SJSA1 (cell line): ENCODE measurements at regions not wholly inside any gene's neighbourhood (a gene's known extent, or its start where the extent isn't known, plus 50 kb on each side); places are given as distances from the start of the nearest gene placed in this dataset.
A peak's percentile ranks its signal among the peaks of the same experiment; 100 is the strongest.

Source experiments
- DNase-seq, 2 experiments: peaks; one replicate each; pipeline ENCODE4 v3.0.0-alpha.2; 2015 to 2020; ENCODE audit warnings: low spot score in 2 of 2, low read depth in 1 of 2
- H3K27ac ChIP-seq: fragments of 250-450 bp; sonication (Bioruptor Pico); 2 replicates; pipeline ENCODE4 v1.5.1; 2020; ENCODE audit warnings: mild to moderate bottlenecking, moderate library complexity
- H3K27me3 ChIP-seq: fragments of 250-450 bp; sonication (Bioruptor Pico); replicated peaks from 2 replicates; pipeline ENCODE4 v1.5.1; 2020; ENCODE audit warnings: mild to moderate bottlenecking, moderate library complexity
- H3K36me3 ChIP-seq: fragments of 250-450 bp; sonication (Bioruptor Pico); 2 replicates; pipeline ENCODE4 v1.5.1; 2020; ENCODE audit warnings: mild to moderate bottlenecking
- H3K4me1 ChIP-seq: fragments of 250-450 bp; sonication (Bioruptor Pico); replicated peaks from 2 replicates; pipeline ENCODE4 v1.6.1; 2021; ENCODE audit warnings: mild to moderate bottlenecking
- H3K4me3 ChIP-seq: fragments of 250-450 bp; sonication (Bioruptor Pico); 2 replicates; pipeline ENCODE4 v1.5.1; 2020; ENCODE audit warnings: mild to moderate bottlenecking
- H3K9me3 ChIP-seq: fragments of 250-450 bp; sonication (Bioruptor Pico); replicated peaks from 2 replicates; pipeline ENCODE4 v1.5.1; 2020; ENCODE audit warnings: mild to moderate bottlenecking

DNA sequence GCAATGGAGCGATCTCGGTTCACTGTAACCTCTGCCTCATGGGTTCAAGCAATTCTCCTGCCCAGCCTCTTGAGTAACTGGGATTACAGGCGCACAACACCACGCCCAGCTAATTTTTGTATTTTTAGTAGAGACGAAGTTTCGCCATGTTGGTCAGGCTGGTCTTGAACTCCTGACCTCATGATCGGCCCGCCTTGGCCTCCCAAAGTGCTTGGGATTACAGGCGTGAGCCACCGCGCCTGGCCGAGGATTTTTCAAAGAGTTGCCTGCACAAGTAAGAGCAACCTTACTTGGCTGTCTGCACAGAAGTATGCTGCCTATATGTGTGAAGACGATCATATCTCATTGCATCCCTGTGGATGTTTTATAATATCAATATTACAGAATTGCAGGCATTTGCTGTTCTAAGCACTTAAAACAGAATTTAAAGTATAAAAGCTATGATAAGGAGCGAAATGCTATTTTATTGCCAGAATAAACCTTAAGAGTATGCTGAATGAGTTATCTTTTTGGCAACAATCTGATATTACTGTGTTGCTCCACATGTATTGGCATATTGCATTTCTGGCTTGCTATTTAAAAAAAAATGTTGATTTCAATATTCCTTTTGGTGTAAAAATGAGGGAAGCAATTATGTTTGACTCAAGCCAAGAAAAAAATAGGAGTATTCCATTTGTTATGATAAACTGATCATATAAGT, 379.4 kb upstream of the SEMA3D start:
- H3K4me1 ChIP-seq = no peaks in the 10 kb centered on the region; the same call in 1 of the 2 replicates
- H3K9me3 ChIP-seq = no peaks in the 10 kb centered on the region
- H3K27me3 ChIP-seq = no peaks in the 10 kb centered on the region
- no peak for DNase-seq
- H3K27ac ChIP-seq = no peak overlapping the region
- no peaks in the 10 kb centered on the region for H3K36me3 ChIP-seq
- no peak overlapping the region for H3K4me3 ChIP-seq

DNA sequence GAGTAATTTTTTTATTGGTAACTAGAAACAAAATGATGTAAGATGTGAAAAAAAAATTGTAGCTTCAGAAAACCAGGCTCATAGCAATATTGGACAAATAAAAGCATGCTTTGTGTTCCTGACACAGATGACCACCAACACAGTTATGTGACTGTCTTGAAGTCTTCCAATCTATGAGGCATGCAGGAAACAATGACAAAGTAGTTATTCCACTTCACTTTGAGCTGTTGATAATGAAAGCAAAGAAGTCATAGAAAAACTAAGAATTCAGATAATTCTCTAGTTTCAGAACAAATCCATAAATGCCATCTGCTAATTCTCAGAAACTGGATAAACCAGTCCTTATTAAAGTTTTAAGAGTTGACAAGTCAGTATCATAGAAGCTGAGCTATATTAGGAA, 378.4 kb upstream of the SEMA3D start:
- no peak overlapping the region for H3K4me3 ChIP-seq
- no peaks in the 10 kb centered on the region for H3K36me3 ChIP-seq
- H3K27me3 ChIP-seq = no peaks in the 10 kb centered on the region
- H3K27ac ChIP-seq = peak overlapping the region; percentile 35; the same call in 1 of the 2 replicates
- no peaks in the 10 kb centered on the region for H3K9me3 ChIP-seq
- DNase-seq = peak in 1 of 2 experiments; percentile 15
- no peaks in the 10 kb centered on the region; the same call in 1 of the 2 replicates for H3K4me1 ChIP-seq

DNA sequence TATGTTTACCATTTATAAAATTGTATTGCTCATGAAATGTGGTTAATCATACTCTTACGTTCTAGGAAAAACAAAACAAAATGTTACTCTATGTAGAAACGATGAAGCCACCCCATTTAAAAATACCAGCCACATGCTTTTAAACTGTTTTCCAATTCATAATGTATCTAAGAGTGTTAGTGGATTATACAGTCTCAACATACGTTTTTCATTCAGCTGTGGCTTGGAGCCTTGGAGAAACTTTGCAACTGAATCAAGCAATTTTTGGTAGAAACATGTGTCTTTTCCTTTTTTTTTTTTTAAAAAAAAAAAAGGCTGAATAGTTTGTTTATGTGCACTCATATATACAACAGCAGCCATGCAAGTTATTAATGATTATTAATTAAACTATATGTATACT, 378.0 kb upstream of the SEMA3D start:
- Histone ChIP-seq H3K36me3 (no peaks in the 10 kb centered on the region), H3K27ac (no peak overlapping the region), H3K9me3 (no peaks in the 10 kb centered on the region), H3K27me3 (no peaks in the 10 kb centered on the region), H3K4me3 (no peak overlapping the region), H3K4me1 (no peaks in the 10 kb centered on the region; the same call in 1 of the 2 replicates)
- DNase-seq = no peak

DNA sequence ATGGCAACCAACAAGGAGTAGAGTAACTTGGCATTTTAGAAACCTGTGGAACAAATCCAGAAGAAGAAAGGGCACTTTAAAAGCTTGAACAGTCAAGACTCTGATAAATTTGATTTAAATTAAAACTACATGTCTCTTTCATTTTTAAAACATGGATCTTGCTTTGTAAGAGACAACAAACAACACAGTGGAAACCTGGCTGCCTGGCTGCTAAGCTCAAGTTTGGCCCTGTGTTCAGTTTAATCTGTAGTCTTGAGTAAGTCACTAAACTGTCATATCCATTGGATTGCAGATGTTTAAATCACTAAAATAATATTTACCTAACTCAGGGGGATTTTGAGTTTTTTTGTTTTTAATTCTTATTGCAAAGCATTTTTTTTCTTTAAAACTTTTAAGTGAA, 374.9 kb upstream of the SEMA3D start:
- no peaks in the 10 kb centered on the region for H3K9me3 ChIP-seq
- H3K27me3 ChIP-seq = no peaks in the 10 kb centered on the region
- no peaks in the 10 kb centered on the region for H3K36me3 ChIP-seq
- no peak overlapping the region for H3K27ac ChIP-seq
- H3K4me1 ChIP-seq = no peaks in the 10 kb centered on the region; the same call in 1 of the 2 replicates
- DNase-seq = no peak
- no peak overlapping the region for H3K4me3 ChIP-seq

DNA sequence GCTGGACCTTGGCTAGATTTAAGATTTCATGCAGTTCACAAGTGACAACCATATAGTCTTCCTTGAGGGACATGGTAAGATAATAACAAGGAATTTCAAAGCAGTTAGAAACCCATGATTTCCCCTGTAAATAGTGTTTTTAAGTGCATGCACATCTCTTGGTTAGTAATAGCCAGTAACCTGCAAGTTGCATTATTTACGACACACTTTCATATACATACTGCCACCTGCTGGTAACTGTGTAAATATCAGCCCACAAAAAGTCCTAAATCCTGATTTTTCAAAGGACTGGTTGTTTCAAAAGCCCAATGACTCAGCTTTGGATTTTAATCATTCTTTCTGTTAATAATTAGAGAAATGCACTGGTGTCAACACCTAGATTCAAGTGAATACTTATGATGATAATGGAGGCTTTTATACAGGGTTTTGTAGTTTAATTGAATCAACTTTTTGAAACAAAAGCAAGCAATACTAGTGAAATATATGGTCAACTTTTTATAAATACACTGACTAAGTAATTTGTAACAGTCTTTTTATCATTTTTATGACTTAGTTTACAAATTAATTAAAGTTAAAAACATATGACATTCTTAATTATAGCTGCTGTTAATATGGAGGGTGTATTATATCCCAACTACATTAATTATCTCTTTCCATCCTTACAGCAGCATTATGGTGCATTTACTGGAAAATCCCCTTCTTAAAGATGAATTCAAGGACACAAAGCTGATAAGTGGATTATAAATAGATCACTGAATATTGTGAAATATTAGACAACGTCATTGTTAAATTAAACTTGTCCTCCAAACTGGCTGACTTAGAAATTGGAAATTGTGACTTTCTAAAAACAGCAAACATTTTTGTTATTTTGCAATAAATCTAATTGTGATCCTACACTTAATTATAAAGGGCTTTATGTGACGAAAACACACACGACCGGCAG, 367.7 kb upstream of the SEMA3D start:
- no peaks in the 10 kb centered on the region for H3K4me1 ChIP-seq
- H3K4me3 ChIP-seq = no peak overlapping the region
- H3K9me3 ChIP-seq = no peaks in the 10 kb centered on the region
- 0 out of 2 replicates have a peak, but pooled peaks cover 3% of the 10 kb centered on the region for H3K27me3 ChIP-seq
- DNase-seq = peak in 1 of 2 experiments; percentile 55
- H3K27ac ChIP-seq = no peak overlapping the region
- no peaks in the 10 kb centered on the region for H3K36me3 ChIP-seq

DNA sequence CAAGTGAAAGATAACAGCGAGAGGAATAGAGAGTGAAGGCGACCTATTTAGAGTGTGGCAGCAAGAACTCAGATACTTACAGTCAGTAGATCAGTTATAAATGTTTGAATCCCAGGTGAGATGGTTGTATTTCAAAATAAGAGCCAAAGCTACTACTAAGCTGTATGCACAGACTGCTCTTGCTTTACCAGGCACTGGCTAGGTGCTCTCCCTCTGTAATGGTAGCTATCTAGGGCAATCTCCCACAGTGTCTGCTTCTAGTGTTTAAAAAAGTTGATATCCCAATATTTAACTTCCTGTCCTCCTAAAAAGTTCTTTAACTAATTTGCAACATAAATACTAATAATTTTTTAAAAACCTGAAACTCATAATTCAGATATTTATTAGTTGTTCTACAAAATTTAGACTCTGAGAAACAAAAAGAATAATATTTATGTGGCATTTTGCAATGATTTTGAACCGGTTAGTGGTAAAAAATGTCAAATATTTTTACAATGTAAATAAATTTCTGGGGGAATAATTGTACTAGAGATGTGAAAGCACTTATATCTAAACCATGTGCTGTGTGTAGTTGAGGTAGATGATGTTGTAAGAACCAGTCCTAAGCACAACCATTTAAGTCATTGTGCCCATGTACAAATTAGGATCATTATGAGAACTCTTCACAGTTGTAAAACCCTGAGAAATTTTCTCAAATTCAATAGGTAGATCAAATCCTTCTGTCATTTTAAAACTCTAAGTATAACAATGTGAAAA, 349.3 kb upstream of the SEMA3D start:
- Histone ChIP-seq H3K36me3 (no peaks in the 10 kb centered on the region), H3K4me3 (no peak overlapping the region), H3K9me3 (no peaks in the 10 kb centered on the region), H3K27me3 (no peaks in the 10 kb centered on the region), H3K4me1 (no peaks in the 10 kb centered on the region), H3K27ac (no peak overlapping the region)
- DNase-seq = no peak

DNA sequence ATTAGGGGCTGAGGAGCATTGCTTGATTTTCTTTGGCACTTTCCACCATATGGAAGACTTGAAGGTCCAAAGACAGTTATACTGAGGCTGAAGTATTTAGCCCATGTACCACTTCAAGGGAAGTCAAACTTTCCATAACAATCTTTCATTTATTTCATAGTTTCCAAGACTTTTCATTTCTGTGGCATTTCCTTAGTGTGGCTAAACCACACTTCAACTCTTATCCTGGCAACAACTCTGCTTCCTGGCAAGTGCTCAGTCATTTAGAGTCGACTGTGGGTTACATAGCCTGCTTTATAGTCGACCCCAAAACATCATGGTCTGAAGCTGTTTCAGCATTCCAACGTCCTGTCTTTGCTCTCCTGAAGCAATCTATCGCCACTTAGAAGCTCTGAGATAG, 343.0 kb upstream of the SEMA3D start:
- Histone ChIP-seq H3K27ac (no peak overlapping the region), H3K4me1 (0 out of 2 replicates have a peak, but pooled peaks cover 3% of the 10 kb centered on the region), H3K27me3 (no peaks in the 10 kb centered on the region), H3K36me3 (no peaks in the 10 kb centered on the region), H3K4me3 (no peak overlapping the region), H3K9me3 (no peaks in the 10 kb centered on the region)
- DNase-seq = no peak

DNA sequence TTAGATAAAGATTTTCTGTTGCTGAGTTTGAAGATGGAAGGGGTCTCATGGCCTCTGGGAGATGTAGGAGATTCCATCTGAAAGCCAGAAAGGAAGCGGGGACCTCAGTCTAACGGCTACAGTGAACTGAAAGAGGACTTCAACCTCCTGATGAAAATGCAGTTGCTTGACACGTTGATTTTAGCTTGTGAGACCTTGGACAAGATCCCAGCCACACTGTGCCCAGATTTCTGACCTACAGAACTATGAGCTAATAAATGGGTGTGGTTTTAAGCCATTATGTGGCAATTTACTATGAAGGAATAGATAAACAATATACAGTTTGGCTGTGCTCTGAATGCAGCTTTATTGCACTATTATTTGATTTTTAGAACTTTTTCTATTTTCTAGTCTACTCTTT, 342.3 kb upstream of the SEMA3D start:
- Histone ChIP-seq H3K4me3 (no peak overlapping the region), H3K4me1 (0 out of 2 replicates have a peak, but pooled peaks cover 3% of the 10 kb centered on the region), H3K9me3 (no peaks in the 10 kb centered on the region), H3K36me3 (no peaks in the 10 kb centered on the region), H3K27ac (no peak overlapping the region), H3K27me3 (no peaks in the 10 kb centered on the region)
- no peak for DNase-seq

DNA sequence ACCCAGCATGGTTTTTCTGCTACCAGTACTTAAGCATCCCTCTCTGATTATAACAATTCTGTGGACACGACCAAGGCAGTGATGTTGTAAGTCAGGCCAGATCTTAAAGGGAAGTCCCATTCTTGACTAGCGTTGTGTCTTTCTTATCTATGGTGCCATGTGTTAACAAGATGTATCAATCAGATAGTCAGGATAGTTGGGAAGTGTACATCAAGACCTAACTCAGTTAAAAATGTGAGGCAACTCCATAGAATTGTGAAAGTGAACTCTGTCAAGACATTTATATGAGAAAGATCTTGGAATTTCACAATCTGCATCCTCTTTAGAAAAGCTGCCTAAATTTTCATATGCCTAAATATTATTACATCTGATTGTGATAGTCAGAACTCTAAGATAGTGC, 341.7 kb upstream of the SEMA3D start:
- 0 out of 2 replicates have a peak, but pooled peaks cover 3% of the 10 kb centered on the region for H3K4me1 ChIP-seq

DNA sequence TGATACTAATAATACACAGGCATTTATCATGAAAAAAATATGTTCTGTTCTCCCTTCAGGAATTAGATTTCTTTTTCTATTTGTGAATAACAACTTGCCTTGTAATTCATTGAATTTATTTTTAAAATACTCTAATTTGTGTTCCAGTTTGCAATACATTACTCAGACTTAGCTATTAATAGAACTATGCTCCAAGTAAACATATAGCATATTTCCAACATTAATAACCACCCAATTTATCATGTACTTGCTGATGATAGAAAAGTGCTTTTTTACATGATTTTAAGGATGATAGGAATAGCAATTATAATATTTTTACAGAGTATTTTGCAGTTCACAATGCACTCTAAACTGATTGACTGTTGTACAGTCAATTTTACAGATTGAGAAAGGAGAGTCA, 338.8 kb upstream of the SEMA3D start:
- Histone ChIP-seq H3K27me3 (no peaks in the 10 kb centered on the region), H3K9me3 (no peaks in the 10 kb centered on the region), H3K4me1 (0 out of 2 replicates have a peak, but pooled peaks cover 3% of the 10 kb centered on the region), H3K36me3 (no peaks in the 10 kb centered on the region), H3K27ac (no peak overlapping the region), H3K4me3 (no peak overlapping the region)
- DNase-seq = no peak

More for the DNA sequence above, 341.7 kb upstream of the SEMA3D start:
- no peak overlapping the region for H3K4me3 ChIP-seq
- no peak for DNase-seq
- no peaks in the 10 kb centered on the region for H3K27me3 ChIP-seq
- no peaks in the 10 kb centered on the region for H3K36me3 ChIP-seq
- no peak overlapping the region for H3K27ac ChIP-seq
- no peaks in the 10 kb centered on the region for H3K9me3 ChIP-seq

DNA sequence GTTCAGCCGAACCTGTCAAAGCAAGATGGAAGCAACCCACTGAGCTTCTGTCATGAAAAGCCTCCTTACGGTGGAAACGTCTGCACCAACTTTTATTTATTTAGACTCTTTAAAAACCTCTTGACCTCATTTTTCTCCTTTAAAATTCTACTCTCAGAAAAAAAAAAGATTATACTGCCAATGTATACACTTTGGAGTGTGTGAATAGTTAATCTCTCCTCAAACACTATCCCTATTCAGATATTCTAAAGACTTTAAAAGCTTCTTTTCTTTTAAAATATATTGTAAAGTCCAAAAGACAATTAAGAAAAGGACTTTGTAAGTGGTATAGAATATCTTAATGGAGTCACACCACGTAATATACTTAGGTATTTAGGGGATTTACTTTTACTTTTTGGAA, 335.2 kb upstream of the SEMA3D start:
- Histone ChIP-seq H3K27me3 (no peaks in the 10 kb centered on the region), H3K4me3 (no peak overlapping the region), H3K4me1 (0 out of 2 replicates have a peak, but pooled peaks cover 3% of the 10 kb centered on the region), H3K36me3 (no peaks in the 10 kb centered on the region), H3K27ac (no peak overlapping the region), H3K9me3 (no peaks in the 10 kb centered on the region)
- no peak for DNase-seq

DNA sequence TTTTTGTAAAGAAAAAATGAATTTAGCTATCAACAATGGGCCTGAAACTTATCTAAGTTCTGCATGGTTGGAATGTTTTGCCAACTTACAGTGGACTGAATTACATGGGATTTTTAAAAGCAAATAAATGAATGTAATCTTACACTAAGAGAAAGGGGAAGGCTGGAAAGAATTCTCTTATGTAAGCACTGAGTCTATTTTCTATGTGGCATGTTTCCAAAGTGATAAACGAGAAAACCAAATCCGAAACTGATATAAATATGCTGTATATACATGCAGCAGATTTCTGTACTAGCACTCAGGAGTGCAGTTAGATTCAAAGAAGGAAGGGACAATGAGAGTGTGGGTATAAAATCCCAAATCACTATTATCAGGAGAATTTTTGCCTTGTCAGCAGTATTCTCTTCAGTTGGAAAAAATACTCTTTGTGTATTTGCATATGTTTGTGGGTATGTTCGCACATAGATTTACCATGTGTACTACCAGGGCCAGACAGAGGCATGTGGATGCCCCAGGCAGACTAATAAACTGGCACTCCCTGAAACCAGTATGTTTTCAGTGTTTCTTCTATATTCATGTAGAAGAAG, 334.3 kb upstream of the SEMA3D start:
- H3K36me3 ChIP-seq = no peaks in the 10 kb centered on the region
- DNase-seq = no peak
- H3K4me1 ChIP-seq = 0 out of 2 replicates have a peak, but pooled peaks cover 3% of the 10 kb centered on the region
- no peaks in the 10 kb centered on the region for H3K9me3 ChIP-seq
- no peak overlapping the region for H3K27ac ChIP-seq
- no peaks in the 10 kb centered on the region for H3K27me3 ChIP-seq
- H3K4me3 ChIP-seq = no peak overlapping the region

DNA sequence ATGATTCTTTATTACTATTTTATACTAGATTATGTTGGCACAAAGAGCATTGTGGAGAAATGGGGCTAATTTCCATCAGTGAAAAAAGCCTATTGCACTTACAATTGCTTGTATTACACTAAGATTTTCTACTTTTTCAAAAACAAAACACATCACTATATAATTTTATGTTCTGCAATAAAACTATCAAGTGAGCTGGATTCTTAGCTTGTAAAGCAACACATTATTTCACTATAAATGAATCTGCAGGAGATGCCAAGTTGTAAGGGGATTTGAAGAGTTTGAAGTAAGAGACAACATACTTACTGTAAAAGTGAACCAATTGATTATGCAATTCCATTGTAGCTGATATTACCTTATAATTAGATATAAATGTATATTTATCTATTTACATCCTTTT, 333.3 kb upstream of the SEMA3D start:
- Histone ChIP-seq H3K27ac (no peak overlapping the region), H3K4me3 (no peak overlapping the region), H3K36me3 (no peaks in the 10 kb centered on the region), H3K4me1 (no peaks in the 10 kb centered on the region), H3K27me3 (no peaks in the 10 kb centered on the region), H3K9me3 (no peaks in the 10 kb centered on the region)
- no peak for DNase-seq
